OCI-LY3 (cell line): ENCODE measurements at regions not wholly inside any gene's neighbourhood (a gene's known extent, or its start where the extent isn't known, plus 50 kb on each side); places are given as distances from the start of the nearest gene placed in this dataset.

Experiments
- H2AFZ ChIP-seq: fragments of 200-600, 300-600 bp; shearing (Covaris generic); 2 replicates; pipeline ENCODE4 v1.6.0; 2014; ENCODE audit warnings: antibody characterized with exemption, low read depth, low read length
- H3K27ac ChIP-seq: fragments of 200-600, 300-600 bp; sonication (generic); 2 replicates; pipeline ENCODE4 v1.5.1; 2014; ENCODE audit warnings: mild to moderate bottlenecking, low read length, moderate library complexity, mixed read lengths
- H3K27me3 ChIP-seq: fragments of 200-600, 300-600 bp; sonication (generic); 2 replicates; pipeline ENCODE4 v1.6.1; 2014; ENCODE audit warnings: low read depth, low read length, mixed read lengths
- H3K36me3 ChIP-seq: fragments of 200-600, 300-600 bp; sonication (generic); replicated peaks from 2 replicates; pipeline ENCODE3; 2014; ENCODE audit warnings: low read depth, low read length, mixed read lengths
- H3K4me1 ChIP-seq: fragments of 300-600, 200-600 bp; sonication (generic); 2 replicates; pipeline ENCODE4 v1.6.1; 2014; ENCODE audit warnings: low read length, mixed read lengths
- H3K4me2 ChIP-seq: fragments of 200-600, 300-600 bp; sonication (generic); 2 replicates; pipeline ENCODE4 v1.6.1; 2014; ENCODE audit warnings: low read length, mixed read lengths
- H3K4me3 ChIP-seq: fragments of 300-600, 200-600 bp; sonication (generic); 2 replicates; pipeline ENCODE4 v1.5.1; 2014; ENCODE audit warnings: antibody characterized with exemption, mild to moderate bottlenecking, low read length, moderate library complexity
- H3K79me2 ChIP-seq: fragments of 300-600, 200-600 bp; shearing (Covaris generic); 2 replicates; pipeline ENCODE4 v1.6.1; 2014; ENCODE audit warnings: mild to moderate bottlenecking, low read length, mixed read lengths
- H3K9ac ChIP-seq: fragments of 300-600, 200-600 bp; shearing (Covaris generic); 2 replicates; pipeline ENCODE4 v1.6.0; 2014; ENCODE audit warnings: mild to moderate bottlenecking, low read length, moderate library complexity
- H3K9me3 ChIP-seq: fragments of 200-600, 300-600 bp; shearing (Covaris generic); 2 replicates; pipeline ENCODE4 v1.6.1; 2014; ENCODE audit warnings: low read length, mixed read lengths; ENCODE audit not compliant: insufficient read depth
- H4K20me1 ChIP-seq: fragments of 200-600, 300-600 bp; sonication (generic); 2 replicates; pipeline ENCODE4 v1.6.1; 2016; ENCODE audit warnings: low read length, mixed read lengths; ENCODE audit not compliant: insufficient read depth
- EZH2phosphoT487 ChIP-seq: fragments of 200-600 bp; shearing (Covaris generic); IDR thresholded peaks from 2 replicates; pipeline ENCODE4 v1.6.1; 2018; ENCODE audit warnings: antibody characterized with exemption, mixed run types, low read depth
- TF ChIP-seq, protein P1 (sequence below): fragments of 200-600, 300-600 bp; sonication (generic); IDR thresholded peaks from 2 replicates; pipeline ENCODE4 v1.5.1; 2014; ENCODE audit warnings: antibody characterized with exemption, low read length, low read depth

DNA sequence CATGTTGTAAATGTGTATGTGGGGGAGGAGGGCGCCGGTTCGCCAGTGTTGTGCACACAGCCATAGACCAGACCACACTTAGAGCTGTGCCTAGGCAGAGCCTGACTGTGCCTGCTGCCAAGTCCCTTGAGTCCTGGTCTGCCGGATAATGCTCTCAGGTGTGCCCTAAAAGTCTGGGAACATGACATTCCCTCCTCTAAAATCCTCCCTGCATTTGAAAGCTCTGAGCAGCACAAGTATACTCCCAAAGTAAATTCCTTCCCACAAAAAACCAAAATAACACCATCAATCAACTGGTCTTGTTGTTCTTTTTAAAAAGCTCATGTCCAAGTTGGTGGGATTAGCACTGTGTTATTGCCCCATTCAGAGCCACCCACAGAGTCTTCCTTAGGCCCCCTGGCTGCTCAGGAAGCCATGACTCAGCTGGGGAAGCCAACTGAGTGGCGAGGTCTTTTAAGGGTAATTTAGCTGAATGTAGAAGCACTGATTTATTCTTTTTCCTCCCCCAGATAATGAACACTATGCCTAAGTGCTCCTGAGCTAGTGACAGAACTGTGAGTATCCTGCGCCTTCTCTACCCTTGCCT, 147.8 kb upstream of the MCTP2 start:
- H3K27ac ChIP-seq, result no peak overlapping the region

DNA sequence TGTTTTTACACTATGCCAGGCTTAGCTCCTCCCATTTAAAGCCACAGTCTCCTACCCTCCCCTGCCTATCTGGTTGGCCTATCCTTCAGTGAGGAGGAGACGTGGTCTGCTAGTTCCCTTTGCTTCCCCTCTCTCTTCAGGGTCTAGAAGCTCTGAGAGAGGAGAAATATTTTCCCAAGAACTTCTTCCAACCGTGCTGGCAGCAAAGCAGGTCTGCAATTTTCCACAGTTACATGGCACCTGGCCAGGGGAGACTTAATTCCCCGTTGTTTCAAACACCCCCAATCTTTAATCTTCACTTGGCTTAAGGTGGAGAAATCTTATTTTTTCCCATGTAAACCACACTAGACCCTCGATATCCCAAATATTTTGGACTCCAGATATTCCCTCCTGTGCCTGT, 149.5 kb upstream of the MCTP2 start:
- Histone ChIP-seq H3K27me3 (peaks cover 16% of the 10 kb centered on the region; the same call in 1 of the 2 replicates), H4K20me1 (no peaks in the 10 kb centered on the region), H3K4me2 (no peak overlapping the region), H3K4me1 (no peaks in the 10 kb centered on the region), H3K9me3 (no peaks in the 10 kb centered on the region), H3K36me3 (no peaks in the 10 kb centered on the region), H3K79me2 (no peaks in the 10 kb centered on the region), H3K27ac (no peak overlapping the region), H3K4me3 (no peak overlapping the region), H3K9ac (no peak overlapping the region), H2AFZ (no peak overlapping the region)
- TF ChIP-seq, protein P1, sequence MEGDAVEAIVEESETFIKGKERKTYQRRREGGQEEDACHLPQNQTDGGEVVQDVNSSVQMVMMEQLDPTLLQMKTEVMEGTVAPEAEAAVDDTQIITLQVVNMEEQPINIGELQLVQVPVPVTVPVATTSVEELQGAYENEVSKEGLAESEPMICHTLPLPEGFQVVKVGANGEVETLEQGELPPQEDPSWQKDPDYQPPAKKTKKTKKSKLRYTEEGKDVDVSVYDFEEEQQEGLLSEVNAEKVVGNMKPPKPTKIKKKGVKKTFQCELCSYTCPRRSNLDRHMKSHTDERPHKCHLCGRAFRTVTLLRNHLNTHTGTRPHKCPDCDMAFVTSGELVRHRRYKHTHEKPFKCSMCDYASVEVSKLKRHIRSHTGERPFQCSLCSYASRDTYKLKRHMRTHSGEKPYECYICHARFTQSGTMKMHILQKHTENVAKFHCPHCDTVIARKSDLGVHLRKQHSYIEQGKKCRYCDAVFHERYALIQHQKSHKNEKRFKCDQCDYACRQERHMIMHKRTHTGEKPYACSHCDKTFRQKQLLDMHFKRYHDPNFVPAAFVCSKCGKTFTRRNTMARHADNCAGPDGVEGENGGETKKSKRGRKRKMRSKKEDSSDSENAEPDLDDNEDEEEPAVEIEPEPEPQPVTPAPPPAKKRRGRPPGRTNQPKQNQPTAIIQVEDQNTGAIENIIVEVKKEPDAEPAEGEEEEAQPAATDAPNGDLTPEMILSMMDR, result no peak
- TF ChIP-seq EZH2phosphoT487, result no peak

More for the DNA sequence above, 147.8 kb upstream of the MCTP2 start:
- Histone ChIP-seq H3K9ac (no peak overlapping the region), H3K36me3 (no peaks in the 10 kb centered on the region), H3K27me3 (peaks cover 16% of the 10 kb centered on the region; the same call in 1 of the 2 replicates), H3K4me1 (no peaks in the 10 kb centered on the region), H3K9me3 (no peaks in the 10 kb centered on the region), H4K20me1 (no peaks in the 10 kb centered on the region), H3K79me2 (no peaks in the 10 kb centered on the region), H3K4me3 (no peak overlapping the region), H3K4me2 (no peak overlapping the region), H2AFZ (no peak overlapping the region)
- no peak for TF ChIP-seq EZH2phosphoT487
- TF ChIP-seq, protein P1, result no peak

DNA sequence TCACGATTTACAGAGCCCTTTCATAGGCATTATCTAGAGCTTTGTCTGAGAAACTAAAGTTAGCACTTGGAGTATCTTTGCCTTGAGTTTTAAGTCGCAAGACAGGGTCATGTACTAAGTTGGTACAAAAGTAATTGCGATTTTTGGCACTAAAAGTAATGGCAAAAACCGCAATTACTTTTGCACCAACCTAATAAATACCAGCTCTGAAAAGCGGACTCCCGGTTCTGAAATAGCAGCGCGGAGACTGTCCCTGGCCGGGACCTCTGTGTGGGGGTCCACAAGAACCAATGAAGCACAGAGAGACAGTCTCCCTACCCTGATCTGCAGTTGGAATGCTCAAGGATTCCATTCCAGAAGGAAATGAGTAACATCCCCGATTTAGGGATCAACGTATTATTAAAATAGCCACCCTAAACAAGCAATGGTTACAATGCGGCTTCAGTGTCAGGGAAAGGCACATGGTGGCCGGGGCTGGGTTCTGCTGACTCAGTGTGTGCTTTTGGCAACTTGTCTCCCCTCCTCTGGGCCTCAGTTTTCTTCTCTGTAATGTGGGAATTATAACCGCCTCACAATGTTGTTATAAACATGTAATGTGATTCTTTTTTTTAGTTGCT, 150.3 kb upstream of the MCTP2 start:
- Histone ChIP-seq H3K36me3 (no peaks in the 10 kb centered on the region), H3K9me3 (no peaks in the 10 kb centered on the region), H3K9ac (no peak overlapping the region), H3K27me3 (peaks cover 16% of the 10 kb centered on the region; the same call in 1 of the 2 replicates), H4K20me1 (no peaks in the 10 kb centered on the region), H3K79me2 (no peaks in the 10 kb centered on the region), H3K4me3 (no peak overlapping the region), H3K4me1 (no peaks in the 10 kb centered on the region), H3K4me2 (no peak overlapping the region), H2AFZ (no peak overlapping the region), H3K27ac (no peak overlapping the region)
- TF ChIP-seq EZH2phosphoT487, result no peak
- TF ChIP-seq, protein P1, result no peak

DNA sequence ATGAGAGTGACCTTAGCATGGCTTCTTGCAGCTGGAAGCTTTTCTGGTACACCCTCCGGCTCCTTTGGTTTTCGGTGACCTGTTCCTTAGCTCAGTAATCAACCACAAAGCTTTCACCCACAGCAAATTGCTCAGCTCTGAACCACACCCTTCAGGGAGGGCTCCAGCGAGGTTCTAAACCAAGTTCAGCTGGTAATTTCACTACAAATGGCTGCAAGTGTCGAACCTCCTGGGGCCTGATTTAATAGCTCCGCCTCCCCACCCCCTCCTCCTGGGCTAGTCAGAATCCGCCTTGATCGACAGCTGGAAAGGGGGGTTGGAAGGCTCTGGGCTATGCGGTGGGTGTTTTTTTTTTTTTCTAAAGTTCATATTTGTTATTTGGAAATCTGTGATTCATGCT, 150.9 kb upstream of the MCTP2 start:
- TF ChIP-seq, protein P1, result no peak
- no peak for TF ChIP-seq EZH2phosphoT487
- H3K4me2 ChIP-seq, result no peak overlapping the region
- H2AFZ ChIP-seq, result no peak overlapping the region
- H3K27ac ChIP-seq, result no peak overlapping the region
- no peaks in the 10 kb centered on the region for H3K9me3 ChIP-seq
- H3K9ac ChIP-seq, result no peak overlapping the region
- H3K4me1 ChIP-seq, result no peaks in the 10 kb centered on the region
- no peaks in the 10 kb centered on the region for H4K20me1 ChIP-seq
- H3K27me3 ChIP-seq, result peaks cover 16% of the 10 kb centered on the region; the same call in 1 of the 2 replicates
- H3K4me3 ChIP-seq, result no peak overlapping the region
- H3K79me2 ChIP-seq, result no peaks in the 10 kb centered on the region
- no peaks in the 10 kb centered on the region for H3K36me3 ChIP-seq
